GM10266 (cell line): ENCODE measurements at regions not wholly inside any gene's neighbourhood (a gene's known extent, or its start where the extent isn't known, plus 50 kb on each side); places are given as distances from the start of the nearest gene placed in this dataset.
"Not testable (repeated sequence)": the region's sequence is repeated elsewhere in the genome, so short reads cannot be mapped to it uniquely, and the experiment has no call there.

Experiments
- DNase-seq: peaks from one replicate; pipeline ENCODE4 v3.0.0; 2012; ENCODE audit errors: extremely low spot score
- CTCF ChIP-seq: IDR thresholded peaks from 2 replicates; pipeline ENCODE4 v1.5.1; 2012; ENCODE audit warnings: mild to moderate bottlenecking, low read depth; ENCODE audit not compliant: control insufficient read depth, insufficient read depth; ENCODE audit errors: missing control alignments

GRCh38 chr1:72986591-72987290, 704.4 kb upstream of the NEGR1 start:
- TF ChIP-seq CTCF: no peak
- DNase-seq: no peak

GRCh38 chr1:72985024-72985423, 702.7 kb upstream of the NEGR1 start:
- DNase-seq: not testable (repeated sequence)

DNA sequence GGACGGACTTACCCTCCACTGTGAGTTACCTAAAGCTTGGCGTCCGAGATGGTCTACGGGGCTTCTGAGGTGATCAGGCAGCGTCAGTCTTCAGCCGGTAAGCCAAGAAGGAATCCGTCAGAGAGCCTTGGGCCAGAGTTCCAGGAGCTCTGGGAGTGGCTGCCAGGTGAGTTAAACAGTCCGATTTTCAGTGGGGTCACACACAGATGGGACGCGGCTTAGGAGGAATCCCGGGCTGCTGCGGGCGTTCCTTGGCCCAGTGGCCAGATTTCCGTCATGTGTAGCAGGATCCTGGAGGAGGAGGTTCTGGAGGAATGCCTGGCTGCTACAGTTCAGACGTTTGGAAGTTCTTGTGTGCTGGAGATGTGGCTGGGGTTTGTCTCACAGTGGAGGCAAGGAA, 700.7 kb upstream of the NEGR1 start:
- not testable (repeated sequence) for DNase-seq

- DNase-seq: no peak
- TF ChIP-seq CTCF: no peak
Observed at GRCh38 chr1:72969461-72969860, 687.1 kb upstream of the NEGR1 start.

DNA sequence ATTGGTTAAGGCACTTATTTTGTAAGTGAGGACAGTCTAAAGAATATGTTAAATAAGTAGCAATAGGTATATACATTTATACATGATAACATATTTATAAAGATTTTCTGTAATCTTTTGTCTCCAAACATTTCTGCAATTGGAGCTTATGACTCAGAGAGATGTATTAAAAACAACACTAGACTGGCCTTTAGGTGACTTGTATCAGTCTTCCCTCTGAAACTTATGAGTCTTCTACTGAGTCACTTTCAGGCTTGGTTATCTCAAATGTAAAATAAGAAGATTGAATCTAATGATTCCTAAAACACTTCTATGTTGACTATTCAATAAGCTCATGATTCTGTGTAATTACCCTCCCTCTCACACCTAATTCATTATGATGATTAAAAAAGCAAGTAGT, 672.6 kb upstream of the NEGR1 start:
- no peak for DNase-seq
- TF ChIP-seq CTCF: no peak

DNA sequence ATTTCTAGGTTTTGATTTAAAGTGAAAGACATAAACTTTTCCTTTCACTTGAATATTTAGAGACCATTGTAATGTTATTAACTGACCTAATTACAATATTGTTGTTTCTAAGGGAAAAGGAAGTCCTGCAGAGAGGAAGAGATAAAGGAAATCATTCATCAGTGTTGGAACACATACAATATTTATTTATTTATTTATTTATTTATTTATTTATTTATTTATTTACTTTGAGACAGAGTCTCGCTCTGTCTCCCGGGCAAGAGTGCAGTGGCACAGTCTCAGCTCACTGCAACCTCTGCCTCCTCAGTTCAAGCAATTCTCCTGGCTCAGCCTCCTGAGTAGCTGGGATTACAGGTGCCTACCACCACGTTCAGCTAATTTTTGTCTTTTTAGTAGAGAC, 668.6 kb upstream of the NEGR1 start:
- DNase-seq: not testable (repeated sequence)

- no peak for DNase-seq
- no peak for TF ChIP-seq CTCF
Observed at GRCh38 chr1:72946903-72947499, 664.7 kb upstream of the NEGR1 start.

GRCh38 chr1:72942008-72942407, 659.7 kb upstream of the NEGR1 start:
- TF ChIP-seq CTCF: no peak
- DNase-seq: no peak

- DNase-seq: no peak
- no peak for TF ChIP-seq CTCF
Observed at GRCh38 chr1:72938408-72938807, 656.1 kb upstream of the NEGR1 start.
